HCT116 (cell line): ENCODE measurements at regions not wholly inside any gene's neighbourhood (a gene's known extent, or its start where the extent isn't known, plus 50 kb on each side); places are given as distances from the start of the nearest gene placed in this dataset.

Experiments used
- ATAC-seq: fragments of 200-7000 bp; cut with Tn5 transposase; 2 replicates; pipeline ENCODE4 v1.9.1; 2020; ENCODE audit warnings: mild to moderate bottlenecking, moderate library complexity
- BruUV-seq: library from RNA; stranded (reverse); fragments of 400-500 nt; replicated peaks from 2 replicates; lab custom pipeline; 2021; lab: Mats Ljungman, UMichigan
- CTCF ChIA-PET: fragments of 300-600 bp; sonication (Branson Sonifier 250); formaldehyde crosslinking; loops from one replicate; lab custom pipeline; 2021; ENCODE audit warnings: antibody characterized with exemption; lab: Charles Lee
- POLR2A ChIA-PET: fragments of 300-600, 350-600 bp; sonication (Branson Sonifier 250); formaldehyde crosslinking; loops from one replicate; lab custom pipeline; 2021; ENCODE audit warnings: antibody characterized with exemption; lab: Charles Lee
- RAD21 ChIA-PET, 2 experiments: fragments of 300-600 bp; sonication (Branson Sonifier 250); formaldehyde crosslinking; loops; one replicate each; lab custom pipeline; 2023; ENCODE audit warnings: low total read pairs in 2 of 2; ENCODE audit not compliant: uncharacterized antibody in 2 of 2, unreplicated experiment in 2 of 2, low non-redundant PET in 1 of 2; lab: Charles Lee
- DNase-seq: peaks from one replicate; pipeline ENCODE4 v3.0.0-alpha.2; 2010; ENCODE audit warnings: low read depth, low spot score
- H2AFZ ChIP-seq: fragments of 200-600 bp; shearing (Covaris generic), sonication (generic); 2 replicates; pipeline ENCODE4 v1.6.1; 2017; ENCODE audit warnings: low read depth, mixed run types, mixed read lengths, antibody characterized with exemption, low read length; ENCODE audit not compliant: poor library complexity, severe bottlenecking
- H3K27ac ChIP-seq: 2 replicates; pipeline ENCODE4 v1.5.1; 2012; ENCODE audit warnings: low read depth, low read length
- H3K27me3 ChIP-seq: fragments of 200-600 bp; sonication (generic); 2 replicates; pipeline ENCODE4 v1.6.1; 2016; ENCODE audit warnings: mixed run types, low read length, mixed read lengths; ENCODE audit not compliant: insufficient read depth
- H3K36me3 ChIP-seq, 2 experiments: fragments of 200-500 bp in 1 of 2; fragments of 200-600 bp in 1 of 2; sonication (Bioruptor generic) in 1 of 2; sonication (generic) in 1 of 2; 2 replicates each; pipeline versions ENCODE4 v1.5.1 to v1.6.1; 2014 to 2016; ENCODE audit warnings: low read length in 2 of 2, inconsistent platforms in 1 of 2, mixed read lengths in 1 of 2, mixed run types in 1 of 2; ENCODE audit not compliant: insufficient read depth in 2 of 2, control insufficient read depth in 1 of 2
- H3K4me1 ChIP-seq, 2 experiments: fragments of 200-600 bp in 1 of 2; sonication (generic) in 1 of 2; 2 replicates each; pipeline versions ENCODE4 v1.5.1 to v1.6.1; 2012 to 2017; ENCODE audit warnings: low read length in 2 of 2, inconsistent platforms in 1 of 2, mild to moderate bottlenecking in 1 of 2, mixed read lengths in 1 of 2, mixed run types in 1 of 2, moderate library complexity in 1 of 2; ENCODE audit not compliant: insufficient read depth in 2 of 2, control insufficient read depth in 1 of 2
- H3K4me2 ChIP-seq: fragments of 200-600 bp; sonication (generic); 2 replicates; pipeline ENCODE4 v1.6.1; 2017; ENCODE audit warnings: mixed run types, low read length, mixed read lengths
- H3K4me3 ChIP-seq, 2 experiments: fragments of 200-600 bp in 1 of 2; sonication (generic) in 1 of 2; replicated peaks in 1 of 2; 2 replicates each; pipeline ENCODE4 v1.5.1; 2011 to 2016; ENCODE audit warnings: low read length in 2 of 2, control low read depth in 1 of 2, low read depth in 1 of 2, mild to moderate bottlenecking in 1 of 2, mixed read lengths in 1 of 2, mixed run types in 1 of 2
- H3K79me2 ChIP-seq: fragments of 200-600 bp; sonication (generic); 2 replicates; pipeline ENCODE4 v1.6.1; 2017; ENCODE audit warnings: mild to moderate bottlenecking, mixed run types, low read length, moderate library complexity, mixed read lengths; ENCODE audit not compliant: insufficient read depth
- H3K9ac ChIP-seq: fragments of 200-600 bp; sonication (generic); 2 replicates; pipeline ENCODE4 v1.6.1; 2016; ENCODE audit warnings: low read length, mixed read lengths
- H3K9me2 ChIP-seq: fragments of 200-600 bp; sonication (generic), shearing (Covaris generic); 2 replicates; pipeline ENCODE4 v1.6.1; 2017; ENCODE audit warnings: mixed run types, mild to moderate bottlenecking, moderate library complexity; ENCODE audit not compliant: insufficient read depth
- H3K9me3 ChIP-seq, 2 experiments: fragments of 200-500 bp in 1 of 2; fragments of 200-600 bp in 1 of 2; sonication (Bioruptor generic) in 1 of 2; sonication (generic) in 1 of 2; 2 replicates each; pipeline ENCODE4 v1.6.1; 2014 to 2017; ENCODE audit warnings: low read length in 2 of 2, mixed read lengths in 2 of 2, inconsistent platforms in 1 of 2, low read depth in 1 of 2, mild to moderate bottlenecking in 1 of 2, mixed run types in 1 of 2, moderate library complexity in 1 of 2; ENCODE audit not compliant: control insufficient read depth in 1 of 2, insufficient read depth in 1 of 2
- H4K20me1 ChIP-seq: fragments of 200-600 bp; sonication (generic), shearing (Covaris generic); 2 replicates; pipeline ENCODE4 v1.6.1; 2017; ENCODE audit warnings: mixed run types, mild to moderate bottlenecking, moderate library complexity; ENCODE audit not compliant: insufficient read depth
- EZH2 ChIP-seq: fragments of 200-600 bp; sonication (generic); IDR thresholded peaks from 2 replicates; pipeline ENCODE4 v1.6.1; 2017; ENCODE audit warnings: antibody characterized with exemption, mixed run types
- EZH2phosphoT487 ChIP-seq: fragments of 200-600 bp; IDR thresholded peaks from 2 replicates; pipeline ENCODE4 v1.6.1; 2018; ENCODE audit warnings: antibody characterized with exemption, borderline replicate concordance
- FOSL1 ChIP-seq: IDR thresholded peaks from 2 replicates; pipeline ENCODE4 v1.6.1; 2012; ENCODE audit warnings: low read depth
- REST ChIP-seq: IDR thresholded peaks from 2 replicates; pipeline ENCODE4 v1.6.1; 2012; ENCODE audit warnings: low read depth
- intact Hi-C: fragments of 100-400 bp; cut with micrococcal nuclease; formaldehyde crosslinking; loops from 2 replicates; pipeline ENCODE4 v1.10.0; 2022
- TF ChIP-seq, protein P1 (sequence below): IDR thresholded peaks from 2 replicates; pipeline ENCODE4 v1.6.1; 2011; ENCODE audit warnings: mild to moderate bottlenecking, low read length, moderate library complexity; ENCODE audit not compliant: insufficient replicate concordance; ENCODE audit errors: extremely low read depth

GRCh38 chrX:7444967-7445366 lies 297.0 kb upstream of the PUDP start:
- Histone ChIP-seq H3K27ac (no peak overlapping the region), H3K9ac (no peak overlapping the region), H2AFZ (no peak overlapping the region), H4K20me1 (no peaks in the 10 kb centered on the region), H3K4me3 (no peak overlapping the region), H3K4me2 (no peak overlapping the region), H3K9me3 (no peaks in the 10 kb centered on the region), H3K4me1 (no peaks in the 10 kb centered on the region), H3K27me3 (no peaks in the 10 kb centered on the region), H3K36me3 (no peaks in the 10 kb centered on the region), H3K9me2 (no peaks in the 10 kb centered on the region), H3K79me2 (no peaks in the 10 kb centered on the region)
- TF ChIP-seq EZH2 (no peak), EZH2phosphoT487 (no peak), REST (no peak), FOSL1 (no peak)
- TF ChIP-seq, protein P1, sequence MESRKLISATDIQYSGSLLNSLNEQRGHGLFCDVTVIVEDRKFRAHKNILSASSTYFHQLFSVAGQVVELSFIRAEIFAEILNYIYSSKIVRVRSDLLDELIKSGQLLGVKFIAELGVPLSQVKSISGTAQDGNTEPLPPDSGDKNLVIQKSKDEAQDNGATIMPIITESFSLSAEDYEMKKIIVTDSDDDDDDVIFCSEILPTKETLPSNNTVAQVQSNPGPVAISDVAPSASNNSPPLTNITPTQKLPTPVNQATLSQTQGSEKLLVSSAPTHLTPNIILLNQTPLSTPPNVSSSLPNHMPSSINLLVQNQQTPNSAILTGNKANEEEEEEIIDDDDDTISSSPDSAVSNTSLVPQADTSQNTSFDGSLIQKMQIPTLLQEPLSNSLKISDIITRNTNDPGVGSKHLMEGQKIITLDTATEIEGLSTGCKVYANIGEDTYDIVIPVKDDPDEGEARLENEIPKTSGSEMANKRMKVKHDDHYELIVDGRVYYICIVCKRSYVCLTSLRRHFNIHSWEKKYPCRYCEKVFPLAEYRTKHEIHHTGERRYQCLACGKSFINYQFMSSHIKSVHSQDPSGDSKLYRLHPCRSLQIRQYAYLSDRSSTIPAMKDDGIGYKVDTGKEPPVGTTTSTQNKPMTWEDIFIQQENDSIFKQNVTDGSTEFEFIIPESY: no peak
- intact Hi-C loops: no loop called here
- ATAC-seq (no peak), DNase-seq (no peak)
- CTCF ChIA-PET: no interaction called here
- no TSS peak for BruUV-seq
- POLR2A ChIA-PET: no interaction called here
- RAD21 ChIA-PET: no interaction called here
